Natural killer cell (primary cell): ENCODE measurements at regions not wholly inside any gene's neighbourhood (a gene's known extent, or its start where the extent isn't known, plus 50 kb on each side); places are given as distances from the start of the nearest gene placed in this dataset.

Experiments used
- ATAC-seq, 3 donors: fragments of 150-1000 bp in 2 of 3; fragments of 200-7000 bp in 1 of 3; cut with Tn5 transposase; 1 replicate in 1 of 3; 2 replicates in 2 of 3; pipeline ENCODE4 v1.10.0; 2021; ENCODE audit warnings: mild to moderate bottlenecking in 2 of 3, moderate library complexity in 2 of 3
- DNase-seq, 2 donors: peaks; one replicate each; pipeline versions ENCODE4 v3.0.0 to v3.0.0-alpha.2; 2013 to 2021; ENCODE audit warnings: mixed read lengths in 1 of 2
- H3K27ac ChIP-seq: one replicate; pipeline ENCODE4 v1.5.1; 2013; ENCODE audit warnings: mild to moderate bottlenecking, low read length
- H3K27me3 ChIP-seq: one replicate; pipeline ENCODE4 v1.6.1; 2013; ENCODE audit warnings: low read length; ENCODE audit not compliant: control insufficient read depth, insufficient read depth
- H3K36me3 ChIP-seq: one replicate; pipeline ENCODE4 v1.6.1; 2013; ENCODE audit warnings: low read length; ENCODE audit not compliant: control insufficient read depth, insufficient read depth
- H3K4me1 ChIP-seq: one replicate; pipeline ENCODE4 v1.6.1; 2013; ENCODE audit warnings: low read length; ENCODE audit not compliant: control insufficient read depth, insufficient read depth
- H3K4me3 ChIP-seq: one replicate; pipeline ENCODE4 v1.5.1; 2013; ENCODE audit warnings: low read length
- H3K9me3 ChIP-seq: one replicate; pipeline ENCODE4 v1.6.1; 2013; ENCODE audit warnings: low read length; ENCODE audit not compliant: control insufficient read depth, insufficient read depth
- H3K27ac Mint-ChIP-seq, 2 donors: one replicate each; pipeline ENCODE4 v1.8.0; 2022; ENCODE audit warnings: mild to moderate bottlenecking in 2 of 2, mixed read lengths in 2 of 2, moderate library complexity in 1 of 2
- H3K27me3 Mint-ChIP-seq, 2 donors: one replicate each; pipeline ENCODE4 v1.8.0; 2022; ENCODE audit warnings: low read depth in 2 of 2, mixed read lengths in 2 of 2
- H3K36me3 Mint-ChIP-seq: one replicate; pipeline ENCODE4 v1.8.0; 2022; ENCODE audit warnings: mixed read lengths
- H3K4me1 Mint-ChIP-seq, 2 donors: one replicate each; pipeline ENCODE4 v1.8.0; 2022; ENCODE audit warnings: mixed read lengths in 2 of 2
- H3K4me3 Mint-ChIP-seq: one replicate; pipeline ENCODE4 v1.8.0; 2022; ENCODE audit warnings: mild to moderate bottlenecking, moderate library complexity, mixed read lengths
- H3K9me3 Mint-ChIP-seq, 2 donors: one replicate each; pipeline ENCODE4 v1.8.0; 2022; ENCODE audit warnings: mixed read lengths in 2 of 2
- CTCF ChIP-seq: fragments of 200-600 bp; IDR thresholded peaks from one replicate; pipeline ENCODE4 v1.8.0; 2022; ENCODE audit warnings: antibody characterized with exemption
- WGBS: methylation state at CpG from one replicate; pipeline ENCODE4 v1.1.7; 2013; ENCODE audit warnings: missing lambda C conversion rate; ENCODE audit not compliant: insufficient coverage; 5-methylcytosine and 5-hydroxymethylcytosine counted together
- intact Hi-C: fragments of 100-400 bp; cut with micrococcal nuclease; formaldehyde crosslinking; loops from one replicate; pipeline ENCODE4 v1.14.2; 2022

GRCh38 chr4:127357765-127358164 lies 275.0 kb upstream of the INTU start:
- Mint-ChIP-seq H3K4me3 (no peak overlapping the region), H3K27me3 (no peaks in the 10 kb centered on the region), H3K27ac (no peak overlapping the region), H3K4me1 (no peaks in the 10 kb centered on the region), H3K9me3 (peaks cover 11 to 14% of the 10 kb centered on the region in 2 donors), H3K36me3 (no peaks in the 10 kb centered on the region)
- Histone ChIP-seq H3K27me3 (no peaks in the 10 kb centered on the region), H3K4me1 (no peaks in the 10 kb centered on the region), H3K4me3 (no peak overlapping the region), H3K27ac (no peak overlapping the region), H3K9me3 (no peaks in the 10 kb centered on the region), H3K36me3 (no peaks in the 10 kb centered on the region)
- ATAC-seq (no peak), DNase-seq (no peak)
- intact Hi-C loops = no loop called here
- TF ChIP-seq CTCF = no peak

GRCh38 chr4:127362686-127363085 lies 270.1 kb upstream of the INTU start:
- no peaks in the 10 kb centered on the region for H3K4me1 Mint-ChIP-seq
- no peak for ATAC-seq
- no peak for DNase-seq
- no peaks in the 10 kb centered on the region for H3K27me3 ChIP-seq
- intact Hi-C loops = no loop called here
- no peaks in the 10 kb centered on the region for H3K36me3 Mint-ChIP-seq
- peaks cover 13 to 18% of the 10 kb centered on the region in 2 donors for H3K9me3 Mint-ChIP-seq
- TF ChIP-seq CTCF = no peak
- no peak overlapping the region for H3K27ac Mint-ChIP-seq
- H3K4me3 Mint-ChIP-seq = no peak overlapping the region
- H3K9me3 ChIP-seq = peaks cover 3% of the 10 kb centered on the region
- no peaks in the 10 kb centered on the region for H3K36me3 ChIP-seq
- no peaks in the 10 kb centered on the region for H3K27me3 Mint-ChIP-seq
- no peak overlapping the region for H3K4me3 ChIP-seq
- H3K27ac ChIP-seq = no peak overlapping the region
- no peaks in the 10 kb centered on the region for H3K4me1 ChIP-seq

DNA sequence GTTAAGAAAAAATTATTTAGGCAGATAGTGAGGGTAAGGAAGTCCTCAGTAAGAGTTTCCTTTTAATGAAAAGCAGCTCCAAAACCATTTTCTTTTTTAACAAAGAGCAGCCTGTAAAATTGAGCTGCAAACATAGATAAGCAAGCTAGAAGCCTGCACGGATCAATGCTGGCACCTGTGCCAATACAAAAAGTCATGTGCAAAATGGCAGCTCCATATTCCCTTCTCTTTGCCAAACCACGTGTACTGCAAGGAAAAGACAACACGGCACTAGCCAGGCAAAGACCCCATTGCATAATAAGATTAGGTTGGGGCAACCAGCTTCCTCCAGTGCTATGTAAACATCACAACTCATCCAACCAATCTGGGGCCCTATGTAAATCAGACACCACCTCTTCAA lies 268.4 kb upstream of the INTU start:
- H3K27me3 ChIP-seq = no peaks in the 10 kb centered on the region
- WGBS = 78% methylated on average over 3 of the region's 3 CpGs

More for the DNA sequence above, 268.4 kb upstream of the INTU start:
- no peak for DNase-seq
- no peaks in the 10 kb centered on the region for H3K4me1 ChIP-seq
- no peak overlapping the region for H3K4me3 ChIP-seq
- H3K36me3 ChIP-seq = no peaks in the 10 kb centered on the region
- intact Hi-C loops = no loop called here
- H3K27ac ChIP-seq = no peak overlapping the region
- Mint-ChIP-seq H3K9me3 (peaks cover 8 to 17% of the 10 kb centered on the region in 2 donors), H3K27ac (no peak overlapping the region), H3K36me3 (no peaks in the 10 kb centered on the region), H3K27me3 (no peaks in the 10 kb centered on the region), H3K4me1 (no peaks in the 10 kb centered on the region), H3K4me3 (no peak overlapping the region)
- H3K9me3 ChIP-seq = peaks cover 6% of the 10 kb centered on the region
- TF ChIP-seq CTCF = no peak
- no peak for ATAC-seq
